ENCODE measurements at regions not wholly inside any gene's neighbourhood (a gene's known extent, or its start where the extent isn't known, plus 50 kb on each side); places are given as distances from the start of the nearest gene placed in this dataset.

DNA sequence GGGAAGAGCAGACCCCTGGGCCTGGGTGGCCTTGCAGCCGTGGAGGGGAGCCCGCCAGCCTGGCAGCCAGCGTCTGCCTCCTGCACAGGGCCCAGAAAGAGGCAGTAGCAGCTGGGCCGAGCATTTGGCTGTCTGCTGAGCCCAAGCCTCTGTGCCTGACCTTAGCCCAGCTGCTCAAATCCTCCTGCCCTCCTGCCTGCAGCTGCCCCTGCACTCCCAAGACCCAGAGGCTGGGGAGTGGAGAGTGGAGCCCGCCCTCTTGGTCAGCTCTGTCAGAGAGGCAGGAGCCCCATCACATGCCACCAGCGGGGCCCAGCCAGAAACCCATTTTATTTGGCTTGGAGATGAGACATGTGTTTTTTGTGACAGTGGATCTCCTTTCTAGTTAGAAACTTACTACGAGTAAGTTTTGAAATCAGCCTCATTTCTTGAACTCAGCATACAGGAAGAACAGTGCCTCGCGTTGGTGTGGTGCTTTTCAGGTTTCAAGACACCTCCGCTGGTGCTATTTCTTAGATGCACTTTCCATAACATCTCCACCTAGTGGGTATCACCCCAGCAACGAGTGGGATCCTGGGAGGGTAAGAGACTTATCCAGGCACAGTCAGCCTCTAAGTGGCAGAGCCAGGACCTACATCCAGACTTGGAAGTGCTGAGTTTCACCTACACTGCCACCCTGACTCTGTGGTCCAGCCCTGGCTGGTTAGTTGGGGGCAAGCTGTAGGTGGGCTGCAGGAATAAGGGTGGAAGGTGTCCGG lies 477.1 kb downstream of the RPS24 start:
- ATAC-seq = no peak
- Mint-ChIP-seq H3K27ac (no peak overlapping the region), H3K4me1 (no peaks in the 10 kb centered on the region), H3K36me3 (no peaks in the 10 kb centered on the region), H3K4me3 (no peak overlapping the region), H3K27me3 (peaks cover 0 to 8% (median 0%) of the 10 kb centered on the region in 5 donors), H3K9me3 (no peaks in the 10 kb centered on the region)
- POLR2A ChIA-PET = no interaction called here
- no peak for DNase-seq

DNA sequence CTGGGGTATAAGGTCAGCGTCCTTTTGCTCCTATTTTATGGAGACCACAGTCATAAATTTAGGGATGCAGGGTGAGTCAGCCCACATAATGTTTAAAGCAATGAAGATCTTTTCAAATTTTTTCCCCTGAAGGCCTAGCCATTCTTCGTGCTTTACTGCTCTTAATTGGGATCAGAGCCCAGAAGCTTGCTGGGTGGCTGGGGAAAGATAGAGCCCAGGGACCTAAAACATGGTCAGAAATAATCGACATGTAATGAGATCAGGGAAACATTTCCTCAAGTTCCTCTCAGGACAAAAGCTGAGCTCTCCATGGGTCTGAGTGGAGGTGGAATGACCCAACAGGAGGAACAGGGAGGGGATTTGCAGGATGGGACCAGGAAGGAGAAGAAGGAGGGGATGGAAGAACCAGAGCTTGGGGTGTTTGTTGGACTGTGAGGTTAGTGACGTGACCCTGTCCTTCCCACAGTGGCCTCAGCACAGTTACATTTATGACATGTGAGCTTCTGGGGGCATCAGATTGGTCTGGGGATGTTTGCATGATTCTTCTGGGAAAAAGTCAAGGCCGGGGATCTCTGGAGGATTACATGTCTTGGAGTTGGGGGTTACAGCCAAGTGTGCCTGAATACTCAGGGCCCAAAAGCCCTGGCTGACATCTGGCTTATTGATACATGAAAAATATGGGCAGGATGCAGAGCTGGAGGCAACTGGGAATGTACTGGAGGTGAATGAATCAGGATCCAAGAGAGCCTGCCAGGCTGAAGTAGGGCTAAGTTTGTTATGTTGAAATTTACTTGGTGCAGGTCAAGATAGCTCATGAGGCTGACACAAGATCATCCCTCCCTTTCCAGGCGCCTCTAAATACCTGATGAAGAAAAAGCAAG lies 477.9 kb downstream of the RPS24 start:
- DNase-seq = no peak
- H3K27ac Mint-ChIP-seq = no peak overlapping the region
- H3K36me3 Mint-ChIP-seq = no peaks in the 10 kb centered on the region

DNA sequence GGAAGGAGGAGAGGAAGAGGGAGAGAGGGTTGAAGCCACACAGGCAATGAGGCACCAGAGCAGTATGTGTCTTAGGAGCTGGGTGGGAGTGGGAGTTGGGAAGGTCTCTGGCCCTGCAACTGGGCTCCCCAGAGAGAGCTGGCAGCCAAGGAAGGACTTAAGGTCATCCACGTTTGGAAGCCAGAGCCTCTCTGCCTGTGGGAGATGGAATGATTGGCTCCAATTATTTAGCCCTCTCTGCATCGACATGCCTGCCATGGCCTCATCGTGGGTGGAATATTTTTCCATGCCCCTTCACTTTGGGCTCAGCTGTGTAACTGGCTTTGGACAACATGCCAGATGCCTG lies 478.5 kb downstream of the RPS24 start:
- H3K4me3 Mint-ChIP-seq = no peak overlapping the region
- H3K36me3 Mint-ChIP-seq = no peaks in the 10 kb centered on the region
- H3K4me1 Mint-ChIP-seq = no peaks in the 10 kb centered on the region
- ATAC-seq (no peak), DNase-seq (no peak)
- POLR2A ChIA-PET = no interaction called here
- H3K27me3 Mint-ChIP-seq = peaks cover 0 to 8% (median 0%) of the 10 kb centered on the region in 5 donors
- no peaks in the 10 kb centered on the region for H3K9me3 Mint-ChIP-seq
- no peak overlapping the region for H3K27ac Mint-ChIP-seq

More for the DNA sequence above, 477.9 kb downstream of the RPS24 start:
- Mint-ChIP-seq H3K9me3 (no peaks in the 10 kb centered on the region), H3K27me3 (peaks cover 0 to 8% (median 0%) of the 10 kb centered on the region in 5 donors), H3K4me1 (no peaks in the 10 kb centered on the region), H3K4me3 (no peak overlapping the region)
- ATAC-seq = no peak
- POLR2A ChIA-PET = no interaction called here

DNA sequence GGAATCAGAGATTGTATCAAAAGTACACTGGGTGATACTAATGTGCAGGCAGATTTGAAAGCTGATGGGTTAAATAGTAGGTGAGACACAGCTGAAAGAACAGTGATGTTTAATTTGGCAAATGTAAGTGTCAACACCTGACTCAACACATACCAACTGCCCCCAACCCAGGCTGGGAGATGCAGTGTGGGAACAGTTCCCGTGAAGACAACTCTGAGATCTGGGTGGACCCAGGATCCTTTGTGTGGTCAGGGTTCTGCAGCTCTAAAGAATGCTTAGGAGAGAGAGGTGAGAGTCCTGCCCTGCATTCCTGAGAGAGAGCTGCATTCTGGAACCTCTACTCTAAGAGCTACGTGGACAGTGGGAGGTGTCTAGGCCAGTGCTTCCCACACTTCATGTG lies 479.7 kb downstream of the RPS24 start:
- Mint-ChIP-seq H3K36me3 (no peaks in the 10 kb centered on the region), H3K9me3 (no peaks in the 10 kb centered on the region), H3K27ac (no peak overlapping the region), H3K4me1 (no peaks in the 10 kb centered on the region), H3K27me3 (peaks cover 0 to 8% (median 0%) of the 10 kb centered on the region in 5 donors), H3K4me3 (no peak overlapping the region)
- no peak for ATAC-seq
- DNase-seq = no peak
- POLR2A ChIA-PET = no interaction called here

DNA sequence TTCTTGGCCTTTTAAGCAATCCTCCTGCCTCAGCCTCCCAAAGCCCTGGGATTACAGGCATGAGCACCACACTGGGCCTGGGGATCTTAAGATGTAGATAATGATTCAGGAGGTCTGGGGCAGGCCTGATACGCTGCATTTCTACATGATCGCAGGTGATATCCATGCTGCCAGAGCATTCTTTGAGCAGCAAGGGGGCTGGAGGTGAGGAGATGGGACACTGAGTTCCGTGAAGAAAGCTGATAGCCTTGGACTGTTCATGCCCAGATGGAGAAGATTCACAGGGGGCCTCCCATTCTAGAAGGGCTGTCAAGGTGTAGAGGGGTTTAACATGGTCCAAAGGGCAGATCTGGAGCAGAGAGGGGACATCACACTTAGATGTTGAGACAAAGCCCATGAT lies 480.3 kb downstream of the RPS24 start:
- Mint-ChIP-seq H3K9me3 (no peaks in the 10 kb centered on the region), H3K4me3 (no peak overlapping the region), H3K4me1 (no peaks in the 10 kb centered on the region), H3K27me3 (peaks cover 0 to 6% (median 0%) of the 10 kb centered on the region in 5 donors), H3K36me3 (no peaks in the 10 kb centered on the region), H3K27ac (no peak overlapping the region)
- POLR2A ChIA-PET = no interaction called here
- ATAC-seq (no peak), DNase-seq (no peak)

DNA sequence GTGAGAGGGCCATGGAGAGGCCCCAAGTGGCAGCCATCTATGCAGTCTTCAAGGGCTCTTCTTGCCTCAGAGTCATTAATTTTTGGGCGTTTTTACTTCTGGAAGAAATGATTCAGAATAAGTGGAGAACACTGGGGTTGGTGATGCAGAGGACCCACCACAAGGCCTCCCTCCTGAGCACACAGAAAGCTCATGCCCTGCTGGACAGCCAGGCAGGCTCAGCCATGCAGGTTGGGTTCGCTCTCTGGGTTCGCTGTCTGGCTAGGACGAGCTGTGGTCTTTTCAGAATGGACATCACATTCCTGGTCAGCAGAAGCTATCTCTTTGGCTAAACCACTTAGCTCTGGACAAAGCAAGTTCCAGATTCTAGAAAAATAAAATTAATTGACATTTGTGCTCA lies 480.8 kb downstream of the RPS24 start:
- H3K4me1 Mint-ChIP-seq = no peaks in the 10 kb centered on the region
- ATAC-seq (no peak), DNase-seq (no peak)
- peaks cover 0 to 6% (median 0%) of the 10 kb centered on the region in 5 donors for H3K27me3 Mint-ChIP-seq
- POLR2A ChIA-PET = no interaction called here
- H3K27ac Mint-ChIP-seq = no peak overlapping the region
- H3K9me3 Mint-ChIP-seq = no peaks in the 10 kb centered on the region
- no peak overlapping the region for H3K4me3 Mint-ChIP-seq
- H3K36me3 Mint-ChIP-seq = no peaks in the 10 kb centered on the region

DNA sequence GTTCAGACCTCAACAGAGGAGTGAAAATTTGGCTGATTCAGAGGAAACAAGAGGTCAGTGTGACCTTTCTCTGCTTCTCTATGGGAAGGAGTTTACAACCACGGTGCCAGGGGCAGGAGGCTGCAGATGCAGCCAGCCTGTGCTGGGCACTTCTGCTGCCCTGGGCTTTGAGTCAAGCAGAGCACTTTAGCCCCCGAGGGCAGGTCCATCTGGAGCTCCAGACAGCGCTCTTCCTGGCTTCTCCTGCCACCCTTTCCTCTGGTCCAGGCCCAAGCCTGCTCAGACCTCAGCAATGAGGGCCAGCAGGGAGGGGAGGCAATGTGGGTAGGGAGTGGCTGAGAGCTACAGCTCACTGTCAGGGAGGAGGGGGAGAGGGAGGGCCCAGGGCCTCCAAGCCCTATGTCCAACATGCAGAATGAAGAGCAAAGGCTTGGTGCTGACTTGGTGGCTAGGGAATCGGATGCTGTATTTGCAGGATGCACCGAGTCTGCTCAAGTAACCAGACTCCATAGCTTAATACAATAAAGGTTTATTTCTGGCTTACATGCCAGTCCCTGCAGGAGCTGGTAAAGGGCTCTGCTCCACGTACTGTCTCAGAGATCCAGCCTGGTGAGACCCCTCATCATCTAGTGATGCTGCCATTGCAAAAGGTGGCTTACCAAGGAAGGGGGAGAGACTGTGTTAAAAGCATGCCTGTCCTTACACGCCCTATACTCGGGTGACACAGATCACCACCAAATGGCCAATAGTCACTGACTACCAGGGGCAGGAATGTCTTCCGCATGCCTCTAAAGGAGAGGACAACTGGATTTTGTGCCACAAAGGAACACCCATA lies 481.6 kb downstream of the RPS24 start:
- DNase-seq (no peak), ATAC-seq (no peak)
- H3K4me1 Mint-ChIP-seq = no peaks in the 10 kb centered on the region
- POLR2A ChIA-PET = no interaction called here
- no peaks in the 10 kb centered on the region for H3K36me3 Mint-ChIP-seq
- H3K27ac Mint-ChIP-seq = no peak overlapping the region
- H3K4me3 Mint-ChIP-seq = no peak overlapping the region
- H3K27me3 Mint-ChIP-seq = peaks cover 0 to 5% (median 0%) of the 10 kb centered on the region in 5 donors
- no peaks in the 10 kb centered on the region for H3K9me3 Mint-ChIP-seq

DNA sequence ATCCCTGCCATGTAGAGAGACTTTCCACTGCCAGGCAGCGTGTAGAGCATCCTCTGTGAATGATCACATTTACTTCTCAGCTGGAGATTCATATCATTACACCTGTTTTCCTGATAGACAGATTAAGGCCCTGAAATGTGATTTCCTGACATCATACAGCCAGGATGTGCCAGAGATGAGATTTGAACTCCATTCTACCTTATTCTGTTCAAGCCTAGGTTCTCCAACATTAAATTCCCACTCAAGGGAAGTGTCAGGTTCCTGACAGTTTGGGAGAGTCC lies 482.1 kb downstream of the RPS24 start:
- DNase-seq (no peak), ATAC-seq (no peak)
- Mint-ChIP-seq H3K27ac (no peak overlapping the region), H3K36me3 (no peaks in the 10 kb centered on the region), H3K27me3 (peaks cover 0 to 4% (median 0%) of the 10 kb centered on the region in 5 donors), H3K4me1 (peaks cover 2 to 4% (median 3%) of the 10 kb centered on the region in 4 donors), H3K4me3 (no peak overlapping the region), H3K9me3 (no peaks in the 10 kb centered on the region)
- POLR2A ChIA-PET = no interaction called here

DNA sequence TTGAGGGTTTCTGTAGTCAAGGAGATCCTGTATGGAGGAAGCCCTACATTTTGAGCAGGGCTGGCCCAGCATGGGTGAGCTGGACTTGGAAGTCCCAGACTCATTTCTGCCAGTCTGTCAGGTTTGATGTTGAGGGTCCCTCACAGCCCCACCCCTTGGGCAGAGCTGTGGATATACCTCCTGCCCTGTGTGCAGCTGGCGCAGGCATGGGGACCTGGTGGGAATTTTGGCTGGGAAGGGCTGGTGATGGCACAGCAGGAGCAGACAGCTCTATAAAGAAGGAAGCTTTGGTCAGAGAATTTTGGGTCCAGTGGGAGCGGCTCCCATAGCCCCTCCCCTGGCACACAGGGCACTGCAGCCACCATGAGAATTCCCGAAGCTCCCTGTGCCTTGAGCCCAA lies 482.6 kb downstream of the RPS24 start:
- POLR2A ChIA-PET = no interaction called here
- Mint-ChIP-seq H3K27ac (peak overlapping the region in 1 of 10 donors; percentile 61), H3K9me3 (no peaks in the 10 kb centered on the region), H3K4me1 (peaks cover 4 to 9% (median 6%) of the 10 kb centered on the region in 4 donors), H3K36me3 (no peaks in the 10 kb centered on the region), H3K4me3 (no peak overlapping the region), H3K27me3 (peaks cover 0 to 4% (median 0%) of the 10 kb centered on the region in 5 donors)
- ATAC-seq = no peak
- DNase-seq = no peak

DNA sequence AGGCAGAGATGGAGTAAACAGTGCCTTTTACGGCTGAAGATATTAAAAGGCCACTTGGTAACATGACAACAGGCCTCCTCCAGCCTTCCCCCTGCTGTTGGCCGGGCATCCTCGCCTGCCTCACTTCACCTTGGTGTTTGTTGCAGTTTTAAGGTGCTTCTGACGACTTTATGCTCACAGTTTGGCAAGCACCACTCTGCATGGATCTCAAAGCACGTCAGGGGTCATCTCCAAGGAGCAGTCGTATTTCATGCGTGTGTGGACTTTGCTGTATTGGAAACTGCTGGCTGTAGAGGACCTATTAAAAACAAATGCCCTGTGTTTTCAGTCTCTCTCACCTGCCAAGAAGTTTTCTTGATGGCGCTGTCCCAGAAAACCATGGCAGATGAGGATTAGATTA lies 483.1 kb downstream of the RPS24 start:
- Mint-ChIP-seq H3K36me3 (no peaks in the 10 kb centered on the region), H3K27me3 (peaks cover 0 to 3% (median 0%) of the 10 kb centered on the region in 5 donors), H3K4me3 (no peak overlapping the region), H3K9me3 (no peaks in the 10 kb centered on the region), H3K4me1 (peaks cover 4 to 10% (median 6%) of the 10 kb centered on the region in 4 donors), H3K27ac (no peak overlapping the region)
- DNase-seq = no peak
- no peak for ATAC-seq
- POLR2A ChIA-PET = no interaction called here

DNA sequence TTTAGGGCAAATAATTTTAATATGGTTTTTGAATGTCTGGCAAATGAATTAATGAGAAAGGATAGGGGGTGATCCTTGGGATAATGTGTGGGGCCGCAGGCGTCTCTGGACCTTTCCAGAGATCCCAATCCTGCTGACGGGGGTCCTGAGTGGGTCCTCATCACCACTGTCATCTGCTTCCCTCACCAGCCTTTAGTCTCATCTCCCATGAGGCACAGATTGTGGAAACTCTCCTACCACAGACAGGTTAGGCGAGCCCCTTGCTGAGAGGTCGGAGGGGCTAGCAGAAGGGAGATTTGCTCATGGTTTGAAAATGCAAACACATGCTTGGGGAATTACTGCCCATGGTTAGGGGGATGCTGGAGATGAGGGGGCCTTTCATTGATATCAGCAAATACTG lies 484.6 kb downstream of the RPS24 start:
- POLR2A ChIA-PET = no interaction called here
- Mint-ChIP-seq H3K36me3 (no peaks in the 10 kb centered on the region), H3K27ac (peak overlapping the region in 3 of 10 donors; percentile 2 to 70 (median 7)), H3K9me3 (no peaks in the 10 kb centered on the region), H3K27me3 (peaks cover 0 to 2% (median 0%) of the 10 kb centered on the region in 5 donors), H3K4me3 (no peak overlapping the region), H3K4me1 (peaks cover 4 to 10% (median 6%) of the 10 kb centered on the region in 4 donors)
- DNase-seq = no peak
- no peak for ATAC-seq

DNA sequence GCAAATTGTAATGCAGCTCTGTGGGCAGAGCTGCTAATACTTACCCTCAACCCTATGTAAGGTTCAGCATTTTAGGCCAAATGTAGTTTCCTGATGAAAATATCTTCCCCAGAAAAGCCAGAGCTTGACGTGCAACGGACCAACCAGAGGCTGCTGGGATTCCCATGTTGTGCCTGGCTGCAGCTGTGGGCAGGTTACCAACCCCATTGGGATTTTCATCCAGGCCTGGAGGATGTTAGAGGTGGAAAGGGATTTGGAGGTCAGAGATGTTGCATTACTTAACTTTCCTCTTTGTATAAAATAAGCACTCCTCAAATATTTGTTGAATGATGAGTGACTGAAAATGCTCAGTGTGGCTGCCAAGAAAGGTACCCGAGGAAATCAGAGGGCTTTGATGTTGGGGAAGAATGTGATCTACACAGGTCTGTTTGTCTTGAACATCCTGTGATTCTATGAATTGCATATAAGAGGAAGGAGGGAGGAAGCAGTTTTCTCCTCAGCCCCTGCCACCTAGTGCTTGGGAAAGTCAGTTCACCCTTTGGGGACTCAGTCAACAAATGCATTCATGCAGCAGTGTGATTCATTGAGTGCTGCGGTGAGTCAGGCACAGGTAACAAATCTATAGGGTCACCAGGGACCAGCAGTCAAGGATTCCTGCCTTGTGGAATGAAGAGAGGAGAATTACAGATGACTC lies 487.2 kb downstream of the RPS24 start:
- peak overlapping the region in 5 of 10 donors; percentile 3 to 54 (median 31) for H3K27ac Mint-ChIP-seq
- peaks cover 4 to 10% (median 6%) of the 10 kb centered on the region in 4 donors for H3K4me1 Mint-ChIP-seq
- no peaks in the 10 kb centered on the region for H3K9me3 Mint-ChIP-seq
- H3K27me3 Mint-ChIP-seq = peaks cover 0 to 2% (median 0%) of the 10 kb centered on the region in 5 donors
- no peak overlapping the region for H3K4me3 Mint-ChIP-seq
- POLR2A ChIA-PET = no interaction called here
- ATAC-seq (peak in 1 of 2 donors; percentile 54), DNase-seq (peak in 2 of 10 donors; percentile 9 to 33)
- H3K36me3 Mint-ChIP-seq = no peaks in the 10 kb centered on the region
